HG02973 (cell line): ENCODE measurements at regions not wholly inside any gene's neighbourhood (a gene's known extent, or its start where the extent isn't known, plus 50 kb on each side); places are given as distances from the start of the nearest gene placed in this dataset.
"Not testable (repeated sequence)": the region's sequence is repeated elsewhere in the genome, so short reads cannot be mapped to it uniquely, and the experiment has no call there.

Source experiments
- ATAC-seq: cut with Tn5 transposase; IDR thresholded peaks from one replicate; pipeline ENCODE4 v1.9.1; 2021; ENCODE audit warnings: moderate library complexity; ENCODE audit not compliant: unreplicated experiment

DNA sequence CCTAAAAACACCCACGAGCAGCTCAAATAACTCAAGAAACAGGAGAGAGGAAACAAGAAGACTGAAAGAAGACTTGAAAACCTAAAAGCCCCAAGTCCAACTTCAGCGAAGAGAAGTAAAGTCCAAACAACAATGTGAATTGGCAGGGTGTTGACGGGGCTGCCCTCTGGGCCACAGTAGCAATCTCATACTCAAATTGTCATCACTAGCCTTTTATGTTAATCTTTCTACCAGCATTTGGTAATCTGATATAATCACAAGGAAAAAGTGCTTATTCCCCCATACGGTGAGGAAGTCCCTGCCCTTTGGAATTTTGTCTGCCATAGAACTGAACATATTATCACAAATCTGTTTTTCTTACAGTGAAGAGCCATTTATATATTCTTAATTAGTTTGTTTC, 51.5 kb upstream of the IFNE start:
- no peak for ATAC-seq

DNA sequence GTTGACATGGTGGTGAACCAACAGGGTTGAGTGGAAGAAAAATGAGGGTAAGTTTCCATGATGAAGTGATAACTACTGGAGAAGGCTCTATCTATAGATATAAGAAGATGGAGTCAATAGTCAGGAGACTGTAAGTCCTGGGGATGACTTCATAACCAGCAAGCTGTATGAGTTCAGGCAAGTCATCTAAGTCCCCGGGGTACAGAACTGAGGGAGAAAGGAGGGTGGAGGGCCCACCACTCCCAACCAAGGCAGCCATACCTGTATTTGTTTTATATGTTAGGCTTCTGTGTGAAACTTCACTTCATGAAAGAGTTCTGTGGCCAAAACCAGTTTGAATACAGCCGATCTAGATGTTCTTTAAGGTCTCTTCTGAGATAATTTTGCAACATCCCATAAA, 53.3 kb upstream of the IFNE start:
- ATAC-seq, result no peak

DNA sequence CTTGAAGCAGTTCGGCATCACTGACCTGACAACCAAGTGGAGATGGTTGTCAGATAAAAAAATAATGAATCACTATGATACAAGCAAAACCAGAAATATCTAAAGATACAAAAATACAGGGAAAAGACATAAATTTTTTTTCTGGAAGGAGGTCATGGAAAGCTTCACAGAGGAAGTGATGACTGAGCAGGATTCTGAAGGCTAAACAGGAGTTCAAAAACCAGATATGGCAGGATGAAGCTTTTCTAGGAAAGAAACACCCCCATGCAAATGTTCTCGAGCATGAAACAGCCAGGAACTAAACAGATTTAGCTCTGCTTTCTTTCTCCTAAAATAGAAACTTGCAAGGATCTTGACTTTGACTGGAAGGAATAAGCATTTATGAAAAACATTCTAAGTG, 60.7 kb upstream of the IFNE start:
- ATAC-seq, result no peak

DNA sequence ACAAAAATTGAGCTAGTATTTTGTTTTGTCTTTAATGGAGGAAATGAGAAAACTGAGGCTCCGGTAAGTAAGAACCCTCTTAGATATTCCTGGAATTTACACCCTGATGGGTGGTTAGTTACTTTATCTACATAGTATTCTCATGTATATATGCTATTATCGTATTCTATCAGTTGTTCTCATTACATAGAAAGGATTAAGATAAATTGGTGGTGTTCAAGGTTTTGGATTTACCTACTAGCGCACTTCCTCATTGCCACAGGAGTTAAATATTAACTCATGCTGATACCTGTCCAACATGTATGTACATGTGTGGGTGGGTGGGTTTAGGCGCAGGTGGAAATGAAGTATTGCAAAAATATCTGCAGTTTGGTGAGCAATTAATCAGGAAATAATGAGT, 61.1 kb upstream of the IFNE start:
- no peak for ATAC-seq

DNA sequence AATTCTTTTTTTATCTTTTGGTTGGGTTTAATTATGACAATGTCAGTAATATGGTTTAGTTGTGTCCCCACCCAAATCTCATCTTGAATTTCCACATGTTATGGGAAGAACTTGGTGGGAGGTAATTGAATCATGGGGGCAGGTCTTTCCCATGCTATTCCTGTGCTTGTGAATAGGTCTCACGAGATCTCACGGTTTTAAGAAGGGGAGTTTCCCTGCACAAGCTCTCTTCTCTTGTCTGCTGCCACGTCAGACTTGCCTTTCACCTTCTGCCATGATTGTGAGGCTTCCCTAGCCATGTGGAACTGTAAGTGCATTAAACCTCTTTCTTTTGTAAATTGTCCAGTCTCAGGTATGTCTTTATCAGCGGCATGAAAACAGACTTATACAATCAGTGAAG, 61.7 kb upstream of the IFNE start:
- ATAC-seq, result not testable (repeated sequence)

DNA sequence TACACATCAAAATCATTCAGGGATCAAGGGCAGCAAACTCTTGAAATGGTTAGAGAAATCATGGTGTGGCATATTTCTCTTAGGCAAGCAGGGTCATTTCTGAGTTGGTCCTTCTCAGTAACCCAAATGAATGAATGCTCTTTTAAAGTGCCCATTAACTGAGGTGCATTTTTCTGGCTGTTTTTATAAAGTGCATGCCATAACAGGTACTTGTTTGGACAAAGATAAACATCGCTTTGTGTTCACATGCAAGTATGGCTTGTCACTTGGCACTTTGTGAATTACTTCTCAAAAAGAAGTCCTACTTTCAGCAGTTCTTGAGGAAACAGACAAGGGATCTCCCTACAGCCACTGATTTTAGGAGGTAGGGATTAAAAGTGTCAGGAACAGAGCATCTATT, 64.8 kb upstream of the IFNE start:
- no peak for ATAC-seq

DNA sequence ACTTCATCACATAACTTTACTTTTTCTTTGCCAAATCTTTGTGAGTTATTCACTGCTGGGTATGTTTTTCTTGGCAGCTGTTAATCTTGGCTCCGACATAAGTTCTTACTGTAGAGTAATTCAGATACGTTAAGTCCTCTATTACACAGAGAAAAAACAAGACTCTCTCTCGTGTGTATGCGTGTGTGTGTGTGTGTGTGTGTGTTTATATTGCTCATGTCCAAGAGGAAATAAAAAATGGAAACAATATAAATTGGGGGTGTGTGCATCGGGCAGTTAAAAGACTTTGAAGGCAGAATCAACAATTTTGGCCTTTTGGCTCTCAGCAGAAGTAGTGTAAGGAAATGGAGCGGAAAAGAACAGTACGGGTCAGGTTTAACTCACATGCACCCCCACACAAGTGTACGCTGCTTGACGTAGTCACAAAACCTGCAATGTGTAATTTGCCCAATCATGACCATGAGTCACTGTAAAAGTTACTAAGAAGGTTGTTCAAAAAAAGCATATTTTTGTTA, 67.2 kb upstream of the IFNE start:
- no peak for ATAC-seq

DNA sequence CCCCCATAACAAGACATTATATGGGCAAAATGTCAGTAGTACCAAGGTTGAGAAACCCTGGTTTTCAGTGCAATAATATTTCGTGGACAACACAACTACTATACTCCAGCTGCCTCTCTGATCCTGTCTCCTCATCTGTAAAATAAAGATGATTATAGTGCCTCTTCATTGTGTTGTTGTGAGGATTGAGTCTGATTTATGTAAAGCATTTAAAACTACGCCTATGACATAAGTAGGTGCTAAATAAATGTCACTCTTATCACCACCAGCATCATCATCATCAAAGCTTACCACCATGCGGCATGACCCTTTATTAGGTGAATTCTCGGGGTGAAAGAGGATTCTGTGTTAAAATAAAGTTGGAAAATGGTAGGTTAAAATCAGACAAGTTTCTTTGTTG, 67.8 kb upstream of the IFNE start:
- no peak for ATAC-seq

DNA sequence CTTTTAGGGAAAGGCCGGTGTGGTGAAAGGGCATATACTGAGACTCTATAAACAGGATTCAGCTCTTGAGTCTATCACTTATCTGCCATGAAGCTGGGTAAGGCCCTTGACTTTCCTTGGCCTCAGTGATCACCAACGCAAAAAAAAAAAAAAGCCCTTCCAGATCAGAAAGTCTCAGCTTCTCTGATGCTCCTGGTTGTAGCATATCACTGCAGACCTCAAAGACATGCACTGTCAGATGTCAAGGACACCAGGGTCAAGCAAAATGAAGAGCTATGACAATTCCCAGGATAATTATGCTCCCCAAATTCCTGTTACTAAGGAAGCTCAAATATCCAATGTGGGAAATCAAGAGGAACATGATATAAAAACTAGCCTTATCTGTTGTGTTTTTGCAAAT, 68.3 kb upstream of the IFNE start:
- ATAC-seq, result no peak

DNA sequence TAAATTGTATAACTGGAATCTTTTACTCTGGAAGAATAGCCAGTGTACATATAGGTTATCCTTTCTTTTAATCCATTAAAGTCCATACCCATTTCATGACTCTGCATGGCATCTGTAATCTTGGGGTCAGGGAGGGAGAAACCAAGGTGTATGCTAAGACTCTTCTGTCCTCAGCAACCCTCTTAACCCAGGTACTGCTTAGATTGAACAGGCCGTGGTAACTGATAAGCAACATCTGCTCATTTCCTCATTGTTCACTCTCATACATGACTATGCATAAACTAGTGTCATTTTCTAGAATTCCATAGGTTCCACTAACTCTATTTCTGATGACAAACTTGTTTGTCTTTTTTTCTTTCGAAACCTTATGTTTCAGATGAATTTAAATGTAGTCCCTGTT, 69.3 kb upstream of the IFNE start:
- no peak for ATAC-seq

DNA sequence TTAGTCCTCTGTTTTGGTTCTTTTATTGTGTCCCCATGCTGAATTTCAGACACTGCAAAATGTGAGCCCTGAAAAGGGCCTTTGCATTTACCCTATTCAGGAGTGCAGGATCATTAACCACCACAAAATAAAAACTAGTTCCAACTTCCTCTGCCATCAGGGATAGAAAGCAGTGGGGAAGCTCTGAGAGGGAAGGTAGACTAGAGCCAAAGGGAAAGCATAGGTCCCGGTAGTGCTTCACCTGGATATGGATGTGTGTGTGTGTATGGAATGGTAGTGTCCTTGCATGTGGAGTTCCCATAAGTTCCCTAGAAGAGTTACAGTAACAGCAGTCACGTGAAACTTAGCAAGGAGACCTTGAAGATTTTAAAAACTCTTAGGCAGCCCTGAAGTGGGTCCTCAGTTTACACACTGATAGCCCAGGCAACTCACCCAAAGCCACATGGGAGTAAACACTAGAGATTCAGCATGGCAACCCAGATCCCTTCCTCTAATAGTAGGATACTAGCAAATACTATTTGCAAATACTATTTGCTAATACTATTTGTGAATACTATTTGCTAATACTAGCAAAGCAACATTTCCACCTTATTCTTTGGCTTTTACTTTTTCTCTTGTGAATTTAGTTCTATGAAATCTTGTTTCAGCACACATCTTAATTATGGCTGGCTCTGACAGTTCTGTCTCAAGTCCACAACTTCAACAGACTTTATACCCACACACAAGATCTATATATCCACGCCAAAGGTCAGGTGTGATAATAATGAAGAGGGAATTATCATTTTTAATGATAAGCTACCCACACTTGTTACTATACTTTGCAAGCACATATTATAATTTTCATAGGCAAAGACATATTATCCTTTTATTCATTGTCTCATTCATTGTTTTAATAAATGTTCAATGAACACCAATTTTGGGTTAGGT, 70.4 kb upstream of the IFNE start:
- ATAC-seq, result no peak

DNA sequence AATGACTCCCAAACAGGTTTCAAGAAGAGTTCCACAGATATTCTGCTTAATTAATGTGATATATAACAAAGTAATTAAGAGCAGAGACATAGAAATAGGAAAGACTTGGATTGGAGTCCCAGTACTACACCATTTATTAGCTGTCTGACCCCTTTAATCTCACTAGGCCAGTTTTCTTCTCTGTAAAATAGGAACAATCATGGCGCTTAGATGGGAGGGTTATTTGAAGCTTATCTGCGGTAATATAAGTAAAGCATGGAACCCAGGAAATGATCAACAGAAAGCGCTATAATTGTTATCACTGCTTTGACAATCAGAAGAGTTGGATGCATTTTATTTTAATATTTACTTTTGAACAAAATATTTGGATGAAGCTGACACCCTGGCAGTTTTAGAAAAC, 71.3 kb upstream of the IFNE start:
- no peak for ATAC-seq

DNA sequence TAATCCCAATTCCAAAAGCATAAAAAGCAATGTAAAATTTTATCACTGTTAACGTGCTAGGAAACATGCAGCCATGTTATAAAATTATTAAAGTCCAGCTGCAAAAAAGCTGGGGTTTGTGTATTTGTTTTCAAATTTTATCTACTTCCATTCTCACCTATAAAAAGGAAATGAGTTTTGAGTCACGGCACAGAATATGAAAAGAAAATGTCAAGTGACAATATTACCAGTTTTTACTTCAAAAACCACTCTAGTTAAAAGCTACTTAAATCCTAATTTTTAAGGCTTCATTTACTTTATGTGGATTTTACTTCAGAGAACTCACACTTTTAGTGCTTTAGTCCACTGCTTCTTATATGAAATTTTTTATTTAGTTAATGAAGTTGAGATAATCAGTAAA, 72.7 kb upstream of the IFNE start:
- no peak for ATAC-seq

DNA sequence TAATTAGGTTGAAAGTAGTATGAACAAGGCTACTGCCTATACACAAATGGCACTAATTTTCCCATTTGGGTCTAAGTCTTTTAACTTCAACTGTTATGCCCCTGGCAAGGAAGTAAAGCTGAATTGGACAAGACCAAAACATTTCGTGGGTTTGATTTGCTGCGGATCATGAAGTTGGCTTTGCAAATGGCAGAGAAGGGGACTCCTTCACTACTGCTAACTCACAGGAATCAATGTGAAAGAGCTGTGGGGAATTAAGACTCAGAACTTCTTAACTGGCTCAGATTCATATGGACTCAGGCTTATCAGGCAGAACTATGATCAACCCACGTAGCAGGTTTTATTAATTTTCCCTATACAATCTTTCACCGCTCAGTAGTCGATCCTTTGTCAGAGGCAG, 73.8 kb upstream of the IFNE start:
- no peak for ATAC-seq

DNA sequence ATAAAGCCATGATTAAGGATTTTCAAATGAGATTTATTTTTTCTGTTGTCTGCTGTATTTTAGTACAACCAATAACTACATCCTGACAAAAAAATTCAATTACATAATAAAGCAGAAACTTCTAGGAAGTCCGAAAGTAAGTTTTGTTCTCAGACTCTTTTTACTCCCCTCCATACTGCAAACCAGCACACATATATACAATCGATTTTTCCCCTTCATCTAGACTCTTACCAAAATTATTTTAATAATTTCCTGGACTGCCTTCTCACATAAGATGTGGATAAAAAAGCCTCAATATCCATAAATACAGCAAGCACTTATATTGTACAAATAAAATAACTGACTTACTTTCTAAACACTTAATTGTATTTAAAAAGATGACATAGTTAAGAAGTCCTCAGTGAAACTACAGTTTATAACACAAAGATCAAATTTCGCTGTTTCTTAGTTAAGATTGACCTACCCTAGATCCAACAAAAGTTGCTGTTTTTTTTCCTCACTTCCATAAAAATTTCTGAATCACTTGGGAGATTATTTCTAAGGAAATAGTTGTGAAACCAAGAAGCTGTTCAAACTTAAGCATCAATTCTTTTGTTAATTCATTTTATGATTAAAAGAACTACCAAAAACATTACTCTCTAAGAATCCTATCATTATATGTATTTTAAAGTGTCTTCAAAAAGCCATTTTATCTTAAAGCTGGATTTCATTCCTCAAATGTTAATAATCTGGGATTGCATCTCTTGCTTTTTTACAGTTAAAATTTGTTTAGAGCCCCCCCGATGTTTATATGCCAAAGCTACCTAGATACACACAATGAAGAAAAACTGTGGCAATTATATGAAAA, 74.7 kb upstream of the IFNE start:
- ATAC-seq, result no peak

DNA sequence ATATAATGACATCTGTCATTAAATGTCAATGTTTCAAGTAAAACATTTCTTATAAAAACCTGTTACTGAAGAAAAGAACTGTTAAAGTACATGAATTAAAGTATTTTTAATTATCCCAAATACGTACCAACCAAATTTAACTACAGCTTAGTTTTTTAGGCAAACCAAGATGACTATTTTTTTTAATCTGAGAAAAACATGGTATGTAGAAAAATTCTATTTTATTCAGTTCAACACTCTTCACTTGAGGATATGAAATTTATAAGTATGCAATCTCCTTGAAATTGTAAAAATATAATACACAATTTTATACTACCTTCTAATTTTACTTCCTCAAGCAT, 75.3 kb upstream of the IFNE start:
- ATAC-seq, result no peak

DNA sequence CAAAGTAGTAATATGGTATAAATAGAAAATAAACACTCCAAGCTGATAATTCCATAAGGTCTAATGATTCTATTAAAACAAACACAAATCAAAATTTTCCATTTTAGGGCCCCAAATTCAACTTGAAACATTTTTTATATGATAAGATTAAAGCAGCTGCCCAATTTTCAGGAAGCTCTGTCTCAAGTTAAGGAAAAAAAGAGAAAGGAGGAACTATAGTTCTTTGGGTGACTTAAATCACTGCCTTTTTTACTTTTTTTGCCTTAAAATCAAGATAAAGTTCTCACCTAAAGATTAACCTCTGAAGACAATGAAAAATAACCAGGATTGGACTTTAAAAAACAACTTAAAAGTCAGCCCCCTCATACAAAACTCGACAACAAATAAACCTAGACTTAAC, 76.0 kb upstream of the IFNE start:
- no peak for ATAC-seq

DNA sequence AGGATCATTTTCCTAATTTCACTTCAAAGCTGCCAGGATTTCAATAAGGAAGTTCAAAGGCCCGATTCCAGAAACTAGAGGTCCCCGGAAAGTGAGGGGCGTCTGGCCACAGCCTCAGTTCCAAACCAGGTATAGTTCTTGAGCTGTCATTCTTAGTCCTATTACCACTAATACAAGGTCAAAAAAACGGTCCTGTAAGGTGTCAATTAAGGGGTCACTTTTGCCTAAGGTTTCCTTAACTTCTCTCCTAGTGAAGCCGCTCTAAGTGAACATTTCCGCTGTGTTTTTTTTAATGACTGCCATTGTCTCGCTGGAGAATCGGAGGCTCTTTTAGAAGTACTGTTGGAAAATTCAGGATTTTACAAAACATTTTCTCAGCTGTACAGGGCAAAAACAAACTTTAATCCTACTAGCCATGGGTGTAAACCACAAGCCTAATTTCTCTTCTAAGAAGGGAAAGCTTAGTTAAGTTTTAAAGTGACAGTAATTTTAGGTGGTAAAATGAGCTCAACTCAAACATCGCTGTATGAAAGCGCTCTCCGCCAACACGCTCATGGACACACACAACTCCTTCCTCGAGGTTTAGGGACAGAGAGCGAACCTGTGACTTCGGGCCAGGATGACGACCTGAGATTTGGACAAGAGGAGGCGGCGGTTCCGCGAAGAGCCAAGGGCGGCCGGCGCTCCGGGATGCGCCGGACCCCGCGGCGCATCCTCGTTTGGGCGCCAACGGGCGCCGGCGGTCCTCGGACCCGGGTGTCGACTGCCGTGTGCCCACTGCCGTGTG, 76.7 kb upstream of the IFNE start:
- peak; percentile 21 for ATAC-seq

DNA sequence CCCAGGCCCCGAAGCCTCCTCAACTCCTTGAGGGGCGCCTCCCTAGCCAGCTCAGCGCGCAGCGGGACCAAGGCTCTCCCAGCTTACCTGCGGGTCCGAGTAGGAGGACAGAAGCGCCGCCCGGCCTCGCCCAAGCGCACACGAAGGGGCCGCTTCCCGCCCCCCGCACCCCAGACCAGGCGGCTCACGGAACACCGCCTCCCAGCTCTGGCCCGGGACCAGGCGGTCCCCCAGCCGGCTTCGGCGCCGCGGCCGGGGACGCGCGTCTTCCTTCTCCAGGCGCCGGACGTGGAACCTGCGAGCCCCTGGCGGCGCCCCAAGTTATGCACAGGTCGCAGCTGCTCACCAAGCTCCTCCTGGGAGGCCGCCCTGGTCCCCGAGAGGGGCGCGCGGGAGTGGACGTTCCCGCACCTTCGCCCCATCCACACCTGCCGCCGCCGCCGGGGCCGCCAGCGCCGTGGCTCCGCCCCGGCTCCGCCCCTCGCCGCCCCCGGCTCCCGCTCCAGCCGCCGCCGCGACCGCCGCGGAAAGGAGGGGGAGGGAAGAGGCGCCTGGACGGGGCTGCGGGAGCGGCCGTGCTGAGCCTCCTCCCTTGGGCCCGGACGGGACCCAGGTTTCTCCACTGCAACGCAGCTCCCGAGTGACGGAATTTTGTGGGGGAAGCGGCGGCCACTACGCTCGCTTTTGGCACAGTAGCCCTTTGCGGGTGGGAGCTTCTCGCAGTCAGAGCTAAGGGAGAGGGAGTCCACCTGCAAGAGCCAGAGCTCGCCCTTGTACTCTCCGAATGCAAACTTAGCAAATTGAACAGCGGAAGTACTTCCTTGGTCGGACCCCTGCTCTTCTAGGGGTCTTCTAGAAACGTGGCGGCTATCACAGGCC, 77.5 kb upstream of the IFNE start:
- ATAC-seq, result peak; percentile 63

DNA sequence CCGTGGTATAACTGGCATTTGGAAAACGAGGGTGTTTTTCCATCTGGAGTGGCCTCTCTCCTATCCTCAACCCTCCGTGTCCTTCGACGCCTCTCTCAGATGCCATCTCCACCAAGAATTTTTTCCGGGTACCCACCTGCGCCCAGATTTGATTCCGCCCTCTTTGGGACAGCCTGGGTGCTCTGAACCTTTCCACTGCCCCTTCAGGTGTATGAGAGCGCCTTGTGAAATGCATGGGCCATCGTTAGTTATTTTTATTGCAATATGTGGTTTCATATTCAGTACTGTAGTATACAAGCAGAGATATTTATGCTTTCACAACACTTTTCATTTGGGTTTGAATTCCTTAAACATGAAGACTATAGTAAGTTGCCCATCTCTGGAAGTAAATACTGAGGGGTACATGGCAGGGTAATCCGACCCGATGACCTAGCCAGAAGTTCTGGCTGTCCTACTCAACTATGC, 78.2 kb upstream of the IFNE start:
- no peak for ATAC-seq
